GM19035 (cell line): ENCODE measurements at regions not wholly inside any gene's neighbourhood (a gene's known extent, or its start where the extent isn't known, plus 50 kb on each side); places are given as distances from the start of the nearest gene placed in this dataset.

Experiments used
- ATAC-seq: cut with Tn5 transposase; IDR thresholded peaks from one replicate; pipeline ENCODE4 v1.9.1; 2021; ENCODE audit not compliant: unreplicated experiment

DNA sequence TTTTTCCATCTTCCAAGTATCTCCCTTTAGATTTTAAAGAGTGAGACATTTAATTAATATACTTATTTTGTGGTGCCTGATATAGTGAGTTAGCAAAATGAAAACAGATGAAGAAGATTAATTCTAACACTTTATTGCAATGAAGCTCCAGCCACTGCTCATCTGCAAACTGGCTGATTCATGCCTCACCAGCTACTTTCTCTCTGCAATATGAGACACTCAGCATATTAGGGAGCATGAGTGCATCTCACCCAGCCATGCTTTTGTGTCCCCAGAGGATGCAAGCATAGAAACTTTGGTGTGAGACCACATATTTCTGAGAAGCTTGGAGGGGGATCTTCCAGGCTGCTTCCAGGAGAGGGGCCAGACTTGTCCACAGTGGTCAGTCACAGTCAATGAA, 148.6 kb downstream of the BMP4 start:
- ATAC-seq = no peak

GRCh38 chr14:53807542-53807941, 149.1 kb downstream of the BMP4 start:
- no peak for ATAC-seq

DNA sequence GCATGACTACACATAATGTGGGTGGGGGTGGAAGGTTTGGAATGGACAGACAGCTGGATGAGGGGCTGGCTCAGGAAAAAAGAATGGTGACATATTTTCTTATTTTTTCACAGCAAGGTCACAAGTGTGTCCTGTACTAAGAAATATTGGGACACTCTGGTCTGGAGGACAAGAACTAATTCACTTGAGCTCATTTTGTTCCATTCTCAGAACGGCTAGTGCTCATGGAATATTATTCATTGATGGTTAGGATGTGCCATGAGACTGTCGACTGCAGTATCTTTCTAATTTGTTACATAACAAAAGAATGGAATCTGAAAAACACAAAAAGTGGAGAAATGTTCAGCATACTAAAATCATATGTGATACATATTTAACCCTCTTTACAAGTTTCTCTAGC, 149.5 kb downstream of the BMP4 start:
- no peak for ATAC-seq

- no peak for ATAC-seq
Measured at GRCh38 chr14:53796734-53797133, 159.9 kb downstream of the BMP4 start.

DNA sequence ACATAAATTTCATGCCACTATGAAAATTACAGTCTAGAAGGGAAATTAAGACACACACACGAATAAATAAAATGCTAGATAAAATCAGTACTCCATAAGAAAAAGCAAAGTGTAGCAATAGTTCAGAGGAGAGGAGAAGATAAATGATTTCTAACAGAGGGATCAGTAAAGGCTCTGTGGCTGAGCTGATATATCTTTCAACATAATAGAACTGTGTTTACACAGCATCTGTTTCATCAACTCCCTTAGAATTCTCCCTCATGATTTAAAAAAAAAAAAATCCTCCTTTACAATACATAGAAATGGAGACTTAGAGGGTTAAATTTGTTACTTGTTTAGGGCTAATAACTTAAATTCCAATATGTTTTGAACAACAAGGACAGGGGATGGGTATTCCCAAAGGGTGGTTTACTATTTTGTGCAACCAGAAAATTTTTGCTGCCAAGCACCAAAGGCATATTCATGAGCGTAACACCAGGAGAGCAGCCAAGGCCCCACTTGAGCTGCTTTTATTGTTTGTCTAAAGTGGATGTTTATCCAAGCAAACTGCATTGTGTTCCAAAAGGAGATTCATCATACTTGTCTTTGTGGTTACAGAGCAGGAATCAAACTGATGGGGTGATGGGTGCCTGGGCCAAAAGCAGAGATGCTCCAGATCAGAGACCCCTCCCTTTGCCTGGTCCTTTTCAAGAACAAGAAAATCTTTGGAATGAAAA, 162.7 kb downstream of the BMP4 start:
- no peak for ATAC-seq

DNA sequence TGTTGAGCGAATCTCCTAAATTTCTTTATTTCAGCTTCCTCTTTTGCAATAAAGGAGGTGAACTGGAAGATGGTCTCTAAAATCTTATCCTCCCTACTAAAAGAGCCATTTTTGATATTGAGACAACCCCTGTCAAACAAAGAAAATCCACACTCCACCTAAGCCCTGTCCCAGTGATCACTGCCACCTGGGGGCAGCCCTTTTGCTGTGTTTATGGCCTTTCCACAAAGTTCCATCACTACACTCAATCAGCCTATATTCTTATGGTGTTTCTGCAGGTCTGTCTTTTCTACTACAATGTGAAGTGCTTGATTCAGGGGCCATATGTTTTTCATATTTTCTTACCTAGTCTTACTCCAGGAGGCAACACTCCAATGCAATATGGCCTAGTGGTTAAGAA, 163.7 kb downstream of the BMP4 start:
- ATAC-seq = no peak

DNA sequence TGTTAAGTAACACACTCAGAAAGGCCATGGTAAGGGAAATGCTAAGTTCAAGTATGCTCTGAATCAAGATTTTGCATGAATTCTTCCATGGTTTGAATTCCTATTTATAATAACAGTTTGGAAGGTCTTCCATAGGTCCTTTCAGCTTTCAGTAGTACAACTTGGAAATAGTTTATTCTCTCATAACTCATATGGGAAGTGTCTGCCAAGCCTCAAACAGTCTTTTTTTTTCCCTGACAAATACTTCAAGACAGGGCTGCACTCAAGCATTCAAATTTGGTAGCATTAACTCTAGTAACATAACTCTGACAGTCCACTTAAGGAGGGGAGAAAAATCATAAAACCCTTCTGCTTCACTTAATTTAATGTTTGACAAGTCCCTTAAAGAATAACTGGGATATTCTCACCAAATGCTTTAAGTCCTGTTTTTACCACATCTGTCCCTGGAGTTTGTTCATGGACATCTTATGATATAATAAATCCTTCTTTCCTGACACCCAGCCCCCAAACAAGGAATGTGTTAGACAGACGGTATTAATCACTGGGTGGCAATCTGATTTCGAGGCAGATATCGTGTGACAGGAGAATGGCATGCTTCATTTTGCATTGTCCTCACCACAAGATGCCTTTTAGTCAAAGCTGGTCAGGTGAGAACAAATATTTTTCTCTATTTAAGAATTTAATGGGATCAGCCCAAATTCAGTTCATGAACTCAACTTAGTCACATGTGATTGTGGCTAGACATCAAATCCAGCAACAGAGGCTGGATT, 165.7 kb downstream of the BMP4 start:
- ATAC-seq = no peak

DNA sequence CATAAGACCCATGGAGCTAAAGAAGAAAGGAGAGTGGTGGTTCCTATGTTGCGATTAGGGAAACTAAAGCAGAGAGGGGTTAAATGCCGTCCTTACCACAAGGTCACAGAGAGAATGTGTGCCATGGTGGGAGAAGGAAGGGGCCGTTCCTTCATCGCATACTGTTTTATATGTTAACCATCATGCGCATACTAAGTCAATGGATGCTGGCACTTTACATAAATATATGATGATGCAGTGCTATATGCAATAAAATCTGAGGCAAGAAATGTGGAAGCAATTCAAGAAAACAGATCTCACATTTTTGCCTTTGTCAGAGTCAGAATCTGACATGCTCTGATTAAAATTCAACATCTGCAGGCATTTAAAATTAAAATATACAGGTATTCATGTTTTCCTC, 168.1 kb downstream of the BMP4 start:
- ATAC-seq = no peak

DNA sequence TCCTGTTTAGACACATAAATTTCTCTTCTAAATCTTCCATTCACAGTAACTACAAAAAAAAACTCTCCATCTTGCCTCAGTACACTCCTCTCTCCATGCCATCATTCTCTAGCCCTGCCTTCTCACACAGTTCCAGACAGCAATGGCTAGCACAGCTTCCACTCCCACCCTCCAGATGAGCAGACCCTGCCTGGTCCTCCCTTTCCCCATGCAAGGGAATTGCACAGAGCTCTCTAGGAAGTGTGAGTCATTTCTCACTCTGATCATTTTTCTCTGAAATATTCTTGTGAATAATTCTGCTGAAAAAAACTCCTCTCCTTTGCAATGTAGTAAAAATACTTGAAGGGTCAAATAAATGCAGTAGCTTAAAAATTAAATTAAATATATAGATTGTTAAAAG, 170.6 kb downstream of the BMP4 start:
- no peak for ATAC-seq

DNA sequence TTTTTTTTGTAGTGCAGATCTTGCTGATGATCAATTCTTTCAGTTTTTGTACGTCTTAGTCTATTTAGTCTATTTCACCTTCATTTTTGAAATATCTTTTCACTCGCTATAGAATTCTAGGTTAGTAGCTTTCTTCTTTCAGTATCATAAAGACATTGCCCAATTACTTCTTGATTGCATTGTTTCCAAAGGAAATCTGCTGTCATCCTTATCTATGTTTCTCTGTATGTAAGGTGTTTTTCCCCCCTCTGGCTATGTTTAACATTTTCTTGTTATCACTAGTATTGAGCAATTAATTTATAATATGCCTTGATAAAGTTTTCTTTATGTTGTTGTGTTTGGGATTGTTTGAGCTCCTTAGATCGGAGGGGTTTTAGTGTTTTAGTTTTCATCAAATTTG, 171.9 kb downstream of the BMP4 start:
- no peak for ATAC-seq

DNA sequence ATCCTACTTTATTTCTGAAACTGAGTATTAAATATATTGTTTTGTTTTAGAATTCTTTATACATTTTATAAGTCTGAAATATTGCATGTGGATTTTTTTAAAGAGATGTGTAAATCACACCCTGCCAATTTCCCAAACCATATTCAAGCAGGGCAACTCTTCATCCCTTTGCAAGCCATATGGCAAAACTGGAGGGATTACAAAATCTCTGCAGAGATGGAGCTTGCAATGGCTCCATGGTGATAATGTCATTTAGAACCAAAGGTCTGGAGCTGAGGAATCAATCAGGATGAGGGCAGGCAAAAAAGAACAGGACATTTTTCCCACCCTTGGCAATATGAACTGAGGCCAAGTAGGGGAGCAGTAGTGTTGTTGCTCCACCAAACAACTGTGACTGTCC, 173.4 kb downstream of the BMP4 start:
- ATAC-seq = no peak

DNA sequence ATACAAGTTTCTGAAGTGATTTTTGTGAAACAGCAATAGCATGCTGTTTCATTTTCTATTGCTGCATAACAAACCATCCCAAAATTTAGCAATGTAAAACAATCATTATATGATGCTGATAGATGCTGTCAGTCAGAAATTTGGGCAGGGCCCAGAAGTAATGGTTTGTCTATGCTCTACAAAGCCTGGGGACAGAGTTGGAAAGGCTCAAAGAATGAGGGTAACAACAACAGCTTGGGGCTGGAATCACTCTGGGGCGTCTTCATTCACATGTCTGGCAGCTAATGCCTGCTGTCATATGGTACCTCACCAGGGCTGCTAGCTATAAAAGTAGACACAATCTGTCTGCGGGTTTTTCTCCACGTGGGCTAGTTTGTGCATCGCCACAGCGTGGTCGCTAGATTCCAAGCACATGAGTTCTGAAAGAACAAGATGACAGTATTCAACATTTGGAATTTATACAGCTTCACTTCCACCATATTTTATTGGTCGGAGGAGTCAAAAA, 176.5 kb downstream of the BMP4 start:
- no peak for ATAC-seq

GRCh38 chr14:53779301-53779700, 177.3 kb downstream of the BMP4 start:
- ATAC-seq = no peak

DNA sequence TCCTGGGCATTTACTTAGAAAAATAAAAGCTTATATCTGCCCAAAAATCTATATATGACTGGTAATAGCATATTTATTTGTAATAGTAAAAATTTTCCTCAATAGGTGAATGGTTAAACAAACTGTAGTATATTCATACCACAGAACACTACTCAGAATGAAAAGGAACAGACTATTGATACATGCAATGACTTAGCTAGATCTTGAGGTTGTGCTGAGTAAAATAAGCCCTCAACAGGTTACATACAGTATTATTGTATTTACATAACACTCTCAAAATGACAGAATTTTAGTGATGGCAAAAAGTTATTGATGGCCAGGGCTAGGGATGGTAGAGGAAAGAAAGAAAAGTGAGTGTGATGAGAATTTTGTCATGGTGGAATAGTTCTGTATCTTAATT, 178.4 kb downstream of the BMP4 start:
- ATAC-seq = no peak

GRCh38 chr14:53772936-53773335, 183.7 kb downstream of the BMP4 start:
- no peak for ATAC-seq

- no peak for ATAC-seq
Measured at GRCh38 chr14:53767566-53767965, 189.1 kb downstream of the BMP4 start.

DNA sequence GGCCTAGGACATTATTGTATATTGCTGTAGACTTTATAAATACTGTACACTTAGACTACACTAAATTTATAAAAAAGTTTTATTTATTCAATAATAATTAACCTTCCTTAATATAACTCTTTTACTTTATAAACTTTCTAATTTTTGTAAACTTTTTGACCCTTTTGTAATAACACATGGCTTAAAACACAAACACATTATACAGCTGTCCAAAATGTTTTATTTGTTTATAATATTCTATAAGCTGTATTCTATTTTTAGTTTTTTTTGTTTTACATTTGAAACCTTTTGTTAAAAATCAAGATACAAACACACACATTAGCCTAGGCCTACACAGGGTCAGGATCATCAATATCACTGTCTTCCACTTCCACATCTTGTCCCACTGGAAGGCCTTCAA, 190.0 kb downstream of the BMP4 start:
- no peak for ATAC-seq

GRCh38 chr14:53766106-53766505, 190.5 kb downstream of the BMP4 start:
- ATAC-seq = no peak

DNA sequence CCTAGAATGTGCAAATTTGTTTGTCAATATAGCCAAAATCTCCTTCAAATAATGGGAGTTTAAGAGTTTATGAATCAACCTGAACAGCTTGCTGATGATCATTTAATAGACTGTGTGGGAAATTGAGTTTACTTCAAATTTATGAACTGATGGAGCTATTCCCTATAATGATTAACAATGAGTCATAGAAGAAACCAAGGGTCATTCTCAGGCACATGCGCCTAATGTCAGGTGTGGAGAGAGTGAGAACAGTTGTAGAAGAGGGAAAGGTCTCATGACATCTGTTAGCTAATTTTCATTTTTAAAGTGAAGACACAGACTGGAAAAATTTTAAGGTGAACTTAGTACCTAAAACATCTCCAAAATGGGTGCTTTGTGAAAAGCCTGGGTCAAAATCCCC, 191.8 kb downstream of the BMP4 start:
- no peak for ATAC-seq

- ATAC-seq = no peak
Measured at GRCh38 chr14:53758141-53758540, 198.5 kb downstream of the BMP4 start.

GRCh38 chr14:53757732-53758131, 198.9 kb downstream of the BMP4 start:
- ATAC-seq = no peak

DNA sequence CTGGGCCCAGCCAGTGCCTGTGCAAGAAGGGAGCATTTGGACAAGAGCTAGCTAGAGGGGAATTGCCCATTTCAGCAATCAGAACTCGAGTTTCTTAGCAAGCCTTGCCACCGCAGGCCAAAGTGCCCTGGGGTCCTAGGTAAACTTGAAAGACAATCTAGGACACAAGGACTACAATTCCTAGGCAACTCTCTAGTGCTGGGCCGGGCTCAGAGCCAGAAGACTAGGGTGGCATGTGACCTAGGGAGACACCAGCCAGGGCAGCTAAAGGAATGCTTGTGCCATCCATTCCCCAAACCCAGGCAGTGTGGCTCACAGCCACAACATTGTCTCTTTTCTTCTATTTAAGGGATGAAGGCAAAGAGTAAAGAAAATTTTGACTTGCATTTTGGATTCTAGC, 205.0 kb downstream of the BMP4 start:
- no peak for ATAC-seq

GRCh38 chr14:53748691-53749090, 207.9 kb downstream of the BMP4 start:
- ATAC-seq = no peak
